Liver (tissue), 7 donors: ENCODE measurements at regions not wholly inside any gene's neighbourhood (a gene's known extent, or its start where the extent isn't known, plus 50 kb on each side); places are given as distances from the start of the nearest gene placed in this dataset.

Experiments used
- DNase-seq: peaks from one replicate; pipeline ENCODE4 v3.0.0-alpha.2; 2017; ENCODE audit warnings: low spot score
- H3K27ac ChIP-seq, 2 donors: one replicate each; pipeline ENCODE4 v1.7.0; 2013; ENCODE audit warnings: inconsistent platforms in 2 of 2, low read length in 2 of 2, control low read depth in 1 of 2, low read depth in 1 of 2, mild to moderate bottlenecking in 1 of 2
- H3K27me3 ChIP-seq, 4 donors: one replicate each; pipeline versions ENCODE4 v1.6.1 to v1.7.0; 2013; ENCODE audit warnings: low read length in 3 of 4, inconsistent platforms in 1 of 4, mild to moderate bottlenecking in 1 of 4, moderate library complexity in 1 of 4; ENCODE audit not compliant: control insufficient read depth in 4 of 4, insufficient read depth in 4 of 4
- H3K36me3 ChIP-seq, 4 donors: one replicate each; pipeline versions ENCODE4 v1.6.1 to v1.7.0; 2013; ENCODE audit warnings: low read length in 3 of 4, mild to moderate bottlenecking in 3 of 4, low read depth in 1 of 4, moderate library complexity in 1 of 4; ENCODE audit not compliant: control insufficient read depth in 4 of 4, insufficient read depth in 3 of 4
- H3K4me1 ChIP-seq, 4 donors: one replicate each; pipeline versions ENCODE4 v1.6.1 to v1.7.0; 2013; ENCODE audit warnings: low read length in 3 of 4, mild to moderate bottlenecking in 3 of 4, moderate library complexity in 1 of 4; ENCODE audit not compliant: control insufficient read depth in 4 of 4, insufficient read depth in 4 of 4
- H3K4me3 ChIP-seq, 3 donors: one replicate each; pipeline versions ENCODE4 v1.6.1 to v1.7.0; 2013; ENCODE audit warnings: low read length in 3 of 3, control low read depth in 1 of 3, low read depth in 1 of 3, mild to moderate bottlenecking in 1 of 3
- H3K9ac ChIP-seq, 2 donors: one replicate each; pipeline ENCODE4 v1.7.0; 2013; ENCODE audit warnings: low read length in 2 of 2, mild to moderate bottlenecking in 2 of 2, moderate library complexity in 2 of 2, control low read depth in 1 of 2, low read depth in 1 of 2
- H3K9me3 ChIP-seq, 4 donors: one replicate each; pipeline versions ENCODE4 v1.6.1 to v1.7.0; 2013; ENCODE audit warnings: low read length in 3 of 4; ENCODE audit not compliant: control insufficient read depth in 4 of 4
- ATF3 ChIP-seq: IDR thresholded peaks from 2 replicates; pipeline ENCODE4 v1.6.1; 2016; ENCODE audit warnings: antibody characterized with exemption
- EGR1 ChIP-seq, 2 donors: IDR thresholded peaks; 2 replicates each; pipeline ENCODE4 v1.6.1; 2016 to 2018; ENCODE audit warnings: antibody characterized with exemption in 2 of 2, low read depth in 2 of 2
- FOXA2 ChIP-seq: IDR thresholded peaks from 2 replicates; pipeline ENCODE4 v1.6.1; 2016; ENCODE audit warnings: antibody characterized with exemption
- GABPA ChIP-seq, 2 donors: IDR thresholded peaks in 1 of 2; conservative IDR thresholded peaks in 1 of 2; 2 replicates each; pipeline ENCODE4 v1.6.1; 2016; ENCODE audit warnings: antibody characterized with exemption in 2 of 2, mild to moderate bottlenecking in 1 of 2, moderate library complexity in 1 of 2
- HNF4A ChIP-seq, 2 donors: conservative IDR thresholded peaks; 2 replicates each; pipeline ENCODE4 v1.6.1; 2016; ENCODE audit warnings: antibody characterized with exemption in 2 of 2, mild to moderate bottlenecking in 2 of 2
- HNF4G ChIP-seq: IDR thresholded peaks from 2 replicates; pipeline ENCODE4 v1.6.1; 2016; ENCODE audit warnings: antibody characterized with exemption
- JUND ChIP-seq, 2 donors: IDR thresholded peaks; 2 replicates each; pipeline ENCODE4 v1.6.1; 2016; ENCODE audit warnings: antibody characterized with exemption in 2 of 2
- NR2F2 ChIP-seq: IDR thresholded peaks from 2 replicates; pipeline ENCODE4 v1.6.1; 2016; ENCODE audit warnings: antibody characterized with exemption
- RAD21 ChIP-seq, 2 donors: IDR thresholded peaks; 2 replicates each; pipeline ENCODE4 v1.6.1; 2016; ENCODE audit warnings: antibody characterized with exemption in 2 of 2, mild to moderate bottlenecking in 2 of 2
- REST ChIP-seq: IDR thresholded peaks from 2 replicates; pipeline ENCODE4 v1.6.1; 2016; ENCODE audit warnings: antibody characterized with exemption, mild to moderate bottlenecking
- RXRA ChIP-seq, 2 donors: IDR thresholded peaks; 2 replicates each; pipeline ENCODE4 v1.6.1; 2017 to 2018; ENCODE audit warnings: antibody characterized with exemption in 2 of 2, mild to moderate bottlenecking in 1 of 2
- SP1 ChIP-seq: IDR thresholded peaks from 2 replicates; pipeline ENCODE4 v1.6.1; 2018; ENCODE audit warnings: antibody characterized with exemption, mild to moderate bottlenecking
- TAF1 ChIP-seq: conservative IDR thresholded peaks from 2 replicates; pipeline ENCODE4 v1.6.1; 2016; ENCODE audit warnings: antibody characterized with exemption, mild to moderate bottlenecking
- YY1 ChIP-seq: IDR thresholded peaks from 2 replicates; pipeline ENCODE4 v1.6.1; 2016; ENCODE audit warnings: antibody characterized with exemption, mild to moderate bottlenecking
- ZBTB33 ChIP-seq: IDR thresholded peaks from 2 replicates; pipeline ENCODE4 v1.6.1; 2016; ENCODE audit warnings: antibody characterized with exemption
- WGBS: extraction: QIAGEN DNeasy Blood & Tissue Kit; methylation state at CpG from one replicate; pipeline ENCODE4 v1.1.7; 2013; 5-methylcytosine and 5-hydroxymethylcytosine counted together
- donor health status: healthy.
- donor health status: healthy.
- donor health status: healthy.
- donor health status: healthy.

- 95% methylated on average over 31 of the region's 31 CpGs for WGBS
- Histone ChIP-seq H3K36me3 (no peaks in the 10 kb centered on the region), H3K9me3 (no peaks in the 10 kb centered on the region), H3K4me1 (no peaks in the 10 kb centered on the region), H3K27ac (no peak overlapping the region), H3K9ac (no peak overlapping the region), H3K4me3 (no peak overlapping the region), H3K27me3 (no peaks in the 10 kb centered on the region)
- no peak for TF ChIP-seq FOXA2
- TF ChIP-seq RAD21 (IDR thresholded peaks at IDR 0.05), result no peak
- TF ChIP-seq YY1, result no peak
- no peak for TF ChIP-seq EGR1 (IDR thresholded peaks at IDR 0.05; ENCODE audit: low read depth in 2 of 2)
- TF ChIP-seq SP1, result no peak
- no peak for TF ChIP-seq ZBTB33
- TF ChIP-seq RXRA (IDR thresholded peaks at IDR 0.05), result no peak
- no peak for TF ChIP-seq HNF4A (conservative IDR thresholded peaks at IDR 0.05)
- TF ChIP-seq HNF4G, result no peak
- no peak for TF ChIP-seq ATF3
- TF ChIP-seq JUND (IDR thresholded peaks at IDR 0.05), result no peak
- TF ChIP-seq REST, result no peak
- no peak for TF ChIP-seq GABPA (IDR thresholded peaks at IDR 0.05 in 1 of 2, conservative IDR thresholded peaks at IDR 0.05 in 1 of 2)
- TF ChIP-seq NR2F2, result no peak
- no peak for DNase-seq
Observed at GRCh38 chr19:16013851-16014840, 62.1 kb upstream of the TPM4 start.

- H3K4me3 ChIP-seq, result no peak overlapping the region
- H3K36me3 ChIP-seq, result no peaks in the 10 kb centered on the region
- no peaks in the 10 kb centered on the region for H3K4me1 ChIP-seq
- no peak for DNase-seq
- 95% methylated on average over 19 of the region's 19 CpGs for WGBS
- no peaks in the 10 kb centered on the region for H3K9me3 ChIP-seq
- no peak overlapping the region for H3K9ac ChIP-seq
- H3K27me3 ChIP-seq, result no peaks in the 10 kb centered on the region
- H3K27ac ChIP-seq, result no peak overlapping the region
- TF ChIP-seq REST, result no peak
- TF ChIP-seq RXRA (IDR thresholded peaks at IDR 0.05), result no peak
- no peak for TF ChIP-seq YY1
- TF ChIP-seq JUND (IDR thresholded peaks at IDR 0.05), result no peak
- no peak for TF ChIP-seq ATF3
- TF ChIP-seq HNF4A (conservative IDR thresholded peaks at IDR 0.05), result no peak
- TF ChIP-seq TAF1, result no peak
- no peak for TF ChIP-seq FOXA2
- no peak for TF ChIP-seq EGR1 (IDR thresholded peaks at IDR 0.05; ENCODE audit: low read depth in 2 of 2)
- no peak for TF ChIP-seq SP1
- TF ChIP-seq HNF4G, result no peak
- no peak for TF ChIP-seq ZBTB33
Observed at GRCh38 chr19:16014923-16015804, 61.1 kb upstream of the TPM4 start.
